BLaER1 treated with 17β-estradiol and CSF1 and Interleukin-3, amounts not matched to agents 10 nM and 100 nM (cell line): ENCODE measurements at regions not wholly inside any gene's neighbourhood (a gene's known extent, or its start where the extent isn't known, plus 50 kb on each side); places are given as distances from the start of the nearest gene placed in this dataset.

Source experiments
- H3K27ac ChIP-seq, 11 experiments: shearing (Covaris generic); formaldehyde crosslinking; 2 replicates each; pipeline ENCODE4 v1.8.1; 2022
- H3K27me3 ChIP-seq, 11 experiments: shearing (Covaris generic); formaldehyde crosslinking; 2 replicates each; pipeline ENCODE4 v1.8.1; 2022
- H3K36me3 ChIP-seq, 11 experiments: shearing (Covaris generic); formaldehyde crosslinking; 2 replicates each; pipeline ENCODE4 v1.8.1; 2022
- H3K4me1 ChIP-seq, 10 experiments: shearing (Covaris generic); formaldehyde crosslinking; 2 replicates each; pipeline ENCODE4 v1.8.1; 2022
- H3K4me2 ChIP-seq, 11 experiments: shearing (Covaris generic); formaldehyde crosslinking; 2 replicates each; pipeline ENCODE4 v1.8.1; 2022
- H3K4me3 ChIP-seq, 10 experiments: shearing (Covaris generic); formaldehyde crosslinking; 2 replicates each; pipeline ENCODE4 v1.8.1; 2022
- H3K9ac ChIP-seq, 11 experiments: shearing (Covaris generic); formaldehyde crosslinking; 2 replicates each; pipeline ENCODE4 v1.8.1; 2022
- H3K9me3 ChIP-seq, 11 experiments: shearing (Covaris generic); formaldehyde crosslinking; replicated peaks in 1 of 11; 2 replicates each; pipeline ENCODE4 v1.8.1; 2022
- H4K20me1 ChIP-seq, 11 experiments: shearing (Covaris generic); formaldehyde crosslinking; 2 replicates each; pipeline ENCODE4 v1.8.1; 2022
- Cebpa-rat ChIP-seq, 11 experiments: shearing (Covaris generic); IDR thresholded peaks; 2 replicates each; pipeline ENCODE4 v1.8.1; 2022

DNA sequence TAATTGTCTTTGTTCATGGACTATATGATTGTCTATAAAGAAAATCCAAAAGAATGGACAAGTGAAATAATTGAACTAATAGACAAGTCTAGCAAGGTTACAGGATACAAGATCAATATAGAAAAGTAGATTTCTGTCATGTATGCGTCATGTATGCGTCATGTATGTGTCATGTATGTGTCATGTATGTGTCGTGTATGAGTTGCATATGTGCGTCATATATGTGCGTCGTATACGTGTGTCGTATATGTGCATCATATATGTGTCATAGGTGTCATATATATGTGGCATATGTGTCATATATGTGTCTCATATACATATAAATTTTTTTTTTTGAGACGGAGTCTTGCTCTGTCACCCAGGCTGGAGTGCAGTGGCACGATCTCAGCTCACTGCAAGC lies 516.8 kb downstream of the NOVA1 start:
- no peak overlapping the region for H3K9ac ChIP-seq
- no peak overlapping the region for H3K27ac ChIP-seq
- H3K9me3 ChIP-seq = peaks cover 0 to 2% (median 0%) of the 10 kb centered on the region in 11 experiments; a peak in 3 of 22 replicates
- H4K20me1 ChIP-seq = no peaks in the 10 kb centered on the region
- no peaks in the 10 kb centered on the region for H3K36me3 ChIP-seq
- no peaks in the 10 kb centered on the region for H3K4me1 ChIP-seq
- H3K27me3 ChIP-seq = no peaks in the 10 kb centered on the region
- H3K4me3 ChIP-seq = no peak overlapping the region
- H3K4me2 ChIP-seq = no peak overlapping the region
- no peak for TF ChIP-seq Cebpa-rat (IDR thresholded peaks at IDR 0.05)

DNA sequence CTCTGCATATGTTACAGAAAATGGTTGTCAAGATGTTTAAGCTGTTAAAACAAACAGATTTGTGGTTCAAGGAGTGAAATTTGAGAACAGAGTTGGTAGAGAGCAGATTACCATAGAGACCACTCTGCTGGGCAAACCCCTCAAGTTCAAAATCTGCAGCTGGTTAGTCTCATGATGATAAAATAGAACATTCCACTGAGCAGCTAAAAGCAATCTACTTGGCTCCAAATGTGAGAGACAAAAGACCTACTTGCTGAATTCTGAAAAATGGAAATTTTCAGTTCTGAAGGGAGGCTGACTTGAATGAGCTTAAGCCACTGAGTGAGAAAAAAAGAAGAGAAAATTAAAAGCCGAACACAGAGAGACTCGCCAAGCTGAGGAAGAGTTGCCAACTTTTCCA lies 519.3 kb downstream of the NOVA1 start:
- no peak overlapping the region for H3K27ac ChIP-seq
- H3K36me3 ChIP-seq = no peaks in the 10 kb centered on the region
- H3K4me3 ChIP-seq = no peak overlapping the region
- H3K9me3 ChIP-seq = no peaks in the 10 kb centered on the region
- no peak for TF ChIP-seq Cebpa-rat (IDR thresholded peaks at IDR 0.05)
- H3K4me1 ChIP-seq = peaks cover 0 to 3% (median 0%) of the 10 kb centered on the region in 10 experiments; a peak in 2 of 20 replicates
- no peak overlapping the region for H3K9ac ChIP-seq
- H4K20me1 ChIP-seq = no peaks in the 10 kb centered on the region
- no peak overlapping the region for H3K4me2 ChIP-seq
- no peaks in the 10 kb centered on the region for H3K27me3 ChIP-seq

DNA sequence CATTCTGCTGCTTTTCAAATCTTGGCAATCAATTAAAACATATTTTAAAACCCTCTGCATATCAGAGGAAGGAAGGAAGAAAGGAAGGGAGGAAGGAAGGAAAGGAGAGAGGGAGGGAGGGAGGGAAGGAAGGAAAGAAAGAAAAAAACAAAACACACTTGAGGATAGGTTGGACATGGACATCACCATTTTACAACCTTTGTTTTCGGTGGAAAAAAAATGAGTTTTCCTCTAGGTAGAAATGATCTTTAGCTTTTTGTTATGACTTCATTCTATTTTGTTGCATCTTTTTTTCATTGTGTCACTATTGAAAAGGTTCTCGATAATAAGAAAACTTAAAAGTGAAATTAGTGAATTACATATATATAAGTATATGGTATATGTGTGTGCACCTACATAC lies 522.9 kb downstream of the NOVA1 start:
- Histone ChIP-seq H3K27me3 (no peaks in the 10 kb centered on the region), H3K4me2 (peak overlapping the region in 1 of 11 experiments; percentile 16; a peak in 1 of 22 replicates), H3K36me3 (no peaks in the 10 kb centered on the region), H3K4me1 (peaks cover 0 to 3% (median 0%) of the 10 kb centered on the region in 10 experiments; a peak in 2 of 20 replicates), H3K9me3 (no peaks in the 10 kb centered on the region), H4K20me1 (no peaks in the 10 kb centered on the region), H3K4me3 (no peak overlapping the region), H3K9ac (no peak overlapping the region), H3K27ac (no peak overlapping the region)
- no peak for TF ChIP-seq Cebpa-rat (IDR thresholded peaks at IDR 0.05)

DNA sequence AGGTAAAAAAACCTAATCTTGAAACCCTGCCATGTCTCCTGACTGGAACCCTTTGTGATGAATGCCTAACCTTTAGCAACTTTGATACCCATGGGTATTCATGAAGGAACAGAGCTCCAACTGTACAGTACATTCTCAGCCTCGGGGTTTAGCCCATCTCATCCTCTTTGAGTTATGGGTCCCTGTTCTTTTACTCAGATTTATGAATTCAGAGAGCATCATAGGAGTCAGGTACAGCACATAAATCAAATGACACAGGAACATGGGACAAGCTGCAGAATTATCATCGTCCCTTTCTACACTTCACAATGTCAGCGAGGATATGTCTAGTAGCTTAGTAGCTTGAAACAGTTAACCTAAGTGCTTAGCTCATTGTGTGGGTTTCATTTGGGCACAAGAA lies 527.4 kb downstream of the NOVA1 start:
- no peaks in the 10 kb centered on the region for H4K20me1 ChIP-seq
- H3K4me1 ChIP-seq = peaks cover 0 to 3% (median 0%) of the 10 kb centered on the region in 10 experiments; a peak in 2 of 20 replicates
- no peaks in the 10 kb centered on the region for H3K27me3 ChIP-seq
- no peak overlapping the region for H3K27ac ChIP-seq
- H3K4me3 ChIP-seq = no peak overlapping the region
- no peak overlapping the region for H3K9ac ChIP-seq
- H3K4me2 ChIP-seq = no peak overlapping the region
- H3K36me3 ChIP-seq = no peaks in the 10 kb centered on the region
- TF ChIP-seq Cebpa-rat (IDR thresholded peaks at IDR 0.05) = no peak
- H3K9me3 ChIP-seq = no peaks in the 10 kb centered on the region

DNA sequence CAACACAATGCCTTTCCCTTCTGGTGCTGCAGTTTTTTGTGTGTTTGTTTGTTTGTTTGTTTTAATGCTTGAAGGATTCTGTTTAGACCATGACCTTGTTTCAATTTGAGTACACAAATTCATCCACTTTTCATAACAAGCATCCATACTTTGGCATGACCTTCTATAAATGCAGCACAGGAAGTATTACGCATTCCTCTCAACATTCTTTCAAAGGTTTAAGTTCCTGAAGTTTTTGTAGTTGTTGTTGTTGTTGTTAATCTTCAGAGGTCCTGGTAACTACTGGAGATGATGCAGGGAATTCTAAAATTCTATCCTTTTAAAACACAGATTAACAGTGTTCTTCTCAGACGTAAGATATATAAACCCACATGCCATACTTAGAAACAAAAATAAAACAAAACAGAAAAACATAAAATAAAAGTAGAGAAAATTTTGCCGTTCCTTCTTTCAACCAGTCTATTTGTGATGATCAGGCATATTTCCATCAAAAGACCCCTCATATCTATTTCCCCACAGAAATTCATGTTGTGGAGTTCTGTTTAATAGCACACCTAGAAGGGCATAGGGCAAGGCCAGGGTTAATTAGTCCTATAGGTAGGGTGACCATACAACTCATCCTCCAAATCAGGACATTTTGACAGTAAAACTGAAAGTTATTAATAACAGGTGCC lies 529.9 kb downstream of the NOVA1 start:
- Histone ChIP-seq H3K4me3 (no peak overlapping the region), H3K27ac (no peak overlapping the region), H3K9ac (no peak overlapping the region), H3K27me3 (no peaks in the 10 kb centered on the region), H3K36me3 (no peaks in the 10 kb centered on the region), H3K4me1 (no peaks in the 10 kb centered on the region), H4K20me1 (no peaks in the 10 kb centered on the region), H3K4me2 (no peak overlapping the region), H3K9me3 (no peaks in the 10 kb centered on the region)
- no peak for TF ChIP-seq Cebpa-rat (IDR thresholded peaks at IDR 0.05)

DNA sequence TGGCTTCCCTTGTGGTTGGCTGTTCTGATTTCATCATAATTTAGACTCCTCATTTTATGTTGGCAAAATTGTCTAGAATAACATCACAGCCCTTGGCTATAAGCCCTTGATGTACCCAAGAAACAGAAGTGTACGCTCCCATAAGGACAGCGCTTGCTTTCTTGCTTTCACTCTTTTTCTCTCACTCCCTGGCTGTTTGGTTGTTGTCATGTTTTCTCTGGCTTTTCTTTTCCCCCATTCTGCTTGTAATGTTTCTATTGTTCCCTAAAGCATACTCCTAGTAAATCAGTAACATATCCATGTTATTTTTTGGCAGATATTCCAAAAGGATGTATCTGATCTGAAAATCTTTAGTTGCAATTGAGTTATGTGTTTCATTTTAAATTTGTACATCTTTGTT lies 530.5 kb downstream of the NOVA1 start:
- Histone ChIP-seq H3K27ac (no peak overlapping the region), H3K27me3 (no peaks in the 10 kb centered on the region)

DNA sequence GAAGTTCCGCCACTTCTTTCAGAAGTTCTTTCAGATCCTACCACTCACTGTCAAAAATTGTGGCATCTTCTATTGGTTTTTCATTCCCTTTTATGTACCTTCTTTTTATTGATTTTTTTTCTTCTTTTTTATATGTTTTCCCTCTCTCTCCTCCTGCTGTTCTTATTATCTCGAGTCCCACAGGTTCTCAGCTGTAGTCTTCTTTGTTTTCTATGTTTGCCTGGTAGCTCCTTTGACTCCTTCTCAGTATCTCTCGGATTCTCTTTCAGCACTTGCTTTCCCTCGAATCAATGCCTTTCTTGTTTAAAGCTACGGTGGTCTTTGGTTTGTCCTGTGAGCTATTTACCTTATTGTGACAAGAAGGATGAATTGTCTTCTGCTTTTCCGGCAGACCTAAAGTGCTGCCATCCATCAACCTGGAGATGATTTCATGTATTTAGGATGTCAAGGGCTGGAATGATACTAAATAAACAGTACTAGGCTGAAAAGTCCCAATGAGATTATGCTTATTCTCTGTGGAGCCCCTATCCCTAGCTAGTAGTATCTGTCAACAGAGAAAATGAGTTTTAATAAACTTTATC lies 541.7 kb downstream of the NOVA1 start:
- no peak for TF ChIP-seq Cebpa-rat (IDR thresholded peaks at IDR 0.05)
- H3K4me1 ChIP-seq = peaks cover 0 to 5% (median 0%) of the 10 kb centered on the region in 10 experiments; a peak in 3 of 20 replicates
- no peak overlapping the region for H3K27ac ChIP-seq
- H3K9ac ChIP-seq = no peak overlapping the region
- no peaks in the 10 kb centered on the region for H4K20me1 ChIP-seq
- H3K27me3 ChIP-seq = no peaks in the 10 kb centered on the region
- peaks cover 0 to 8% (median 0%) of the 10 kb centered on the region in 11 experiments; a peak in 3 of 22 replicates for H3K9me3 ChIP-seq
- no peak overlapping the region for H3K4me2 ChIP-seq
- no peak overlapping the region for H3K4me3 ChIP-seq
- no peaks in the 10 kb centered on the region for H3K36me3 ChIP-seq

More for the DNA sequence above, 530.5 kb downstream of the NOVA1 start:
- Histone ChIP-seq H3K4me2 (no peak overlapping the region), H4K20me1 (no peaks in the 10 kb centered on the region), H3K9me3 (no peaks in the 10 kb centered on the region), H3K4me1 (no peaks in the 10 kb centered on the region), H3K4me3 (no peak overlapping the region), H3K9ac (no peak overlapping the region), H3K36me3 (no peaks in the 10 kb centered on the region)
- TF ChIP-seq Cebpa-rat (IDR thresholded peaks at IDR 0.05) = no peak

DNA sequence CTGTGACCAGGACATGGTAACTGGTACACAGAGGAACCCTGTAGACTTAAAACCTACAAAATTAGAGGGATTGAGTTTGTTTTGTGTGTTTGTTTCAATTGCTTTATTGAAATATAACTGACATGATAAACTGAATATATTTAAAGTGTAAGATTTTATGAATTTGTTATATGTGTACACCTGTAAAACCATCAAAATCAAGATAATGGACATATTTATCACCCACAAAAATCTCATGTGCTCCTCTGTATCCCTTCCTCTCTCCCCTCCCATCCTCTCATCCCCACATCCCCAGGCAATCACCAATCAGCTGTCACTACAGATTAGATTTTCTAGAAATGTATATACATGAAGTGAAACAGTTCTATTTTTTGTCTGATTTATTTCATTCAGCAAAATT lies 565.5 kb downstream of the NOVA1 start:
- no peaks in the 10 kb centered on the region for H3K9me3 ChIP-seq
- no peak overlapping the region for H3K9ac ChIP-seq
- H4K20me1 ChIP-seq = no peaks in the 10 kb centered on the region
- H3K27me3 ChIP-seq = no peaks in the 10 kb centered on the region
- no peaks in the 10 kb centered on the region for H3K4me1 ChIP-seq
- H3K27ac ChIP-seq = no peak overlapping the region
- H3K36me3 ChIP-seq = no peaks in the 10 kb centered on the region
- H3K4me2 ChIP-seq = no peak overlapping the region
- TF ChIP-seq Cebpa-rat (IDR thresholded peaks at IDR 0.05) = no peak
- H3K4me3 ChIP-seq = no peak overlapping the region

DNA sequence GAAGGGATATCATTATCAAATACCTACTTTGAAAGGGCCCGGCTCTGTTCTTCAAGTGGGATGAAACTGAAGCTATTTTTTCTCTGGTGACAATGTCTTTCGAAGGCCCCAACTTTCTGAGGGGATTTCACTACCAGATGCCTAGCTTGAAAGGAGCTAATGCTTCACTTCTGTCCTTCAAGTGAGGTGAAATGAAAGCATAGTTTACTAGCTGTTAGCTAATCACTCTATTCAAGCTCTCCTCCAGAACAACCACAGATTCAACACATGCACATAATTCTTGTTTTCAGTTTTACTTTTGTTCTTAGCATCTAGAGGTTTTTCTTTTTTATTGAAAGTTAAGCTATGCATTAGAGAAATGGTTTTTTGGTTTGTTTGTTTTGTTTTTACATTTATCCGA lies 571.4 kb downstream of the NOVA1 start:
- H3K9ac ChIP-seq = no peak overlapping the region

DNA sequence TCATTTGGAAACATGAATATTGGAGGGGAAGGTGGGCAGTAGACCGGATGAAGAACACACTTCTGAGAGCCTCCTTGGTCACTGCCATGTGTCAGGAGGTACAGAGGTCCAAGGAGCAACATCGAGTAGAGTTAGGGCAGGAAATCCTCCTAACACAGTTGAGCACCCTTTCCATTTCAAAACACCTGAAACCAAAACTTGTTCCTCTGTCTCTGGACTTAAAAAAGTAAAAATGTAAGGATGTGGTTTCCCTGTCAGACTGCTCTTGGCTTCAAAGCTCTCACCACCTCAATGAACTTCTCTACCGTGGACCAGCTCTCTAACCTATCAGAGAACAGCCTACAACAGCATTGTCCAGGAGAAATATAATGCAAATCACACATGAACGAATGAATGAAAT lies 573.9 kb downstream of the NOVA1 start:
- Histone ChIP-seq H3K36me3 (no peaks in the 10 kb centered on the region), H3K27me3 (no peaks in the 10 kb centered on the region), H3K4me1 (peaks cover 0 to 6% (median 4%) of the 10 kb centered on the region in 10 experiments; a peak in 10 of 20 replicates), H3K4me3 (no peak overlapping the region), H4K20me1 (no peaks in the 10 kb centered on the region), H3K27ac (no peak overlapping the region), H3K9ac (no peak overlapping the region), H3K9me3 (no peaks in the 10 kb centered on the region), H3K4me2 (peak overlapping the region in 7 of 11 experiments; percentile 3 to 42 (median 26); a peak in 6 of 22 replicates)
- TF ChIP-seq Cebpa-rat (IDR thresholded peaks at IDR 0.05) = no peak

More for the DNA sequence above, 571.4 kb downstream of the NOVA1 start:
- no peaks in the 10 kb centered on the region for H3K27me3 ChIP-seq
- no peaks in the 10 kb centered on the region for H3K9me3 ChIP-seq
- H4K20me1 ChIP-seq = no peaks in the 10 kb centered on the region
- no peak overlapping the region for H3K27ac ChIP-seq
- no peak for TF ChIP-seq Cebpa-rat (IDR thresholded peaks at IDR 0.05)
- H3K4me3 ChIP-seq = no peak overlapping the region
- H3K4me2 ChIP-seq = no peak overlapping the region
- no peaks in the 10 kb centered on the region for H3K36me3 ChIP-seq
- peaks cover 0 to 6% (median 4%) of the 10 kb centered on the region in 10 experiments; a peak in 10 of 20 replicates for H3K4me1 ChIP-seq
